ENCODE measurements at regions not wholly inside any gene's neighbourhood (a gene's known extent, or its start where the extent isn't known, plus 50 kb on each side); places are given as distances from the start of the nearest gene placed in this dataset.
"Not testable (repeated sequence)": the region's sequence is repeated elsewhere in the genome, so short reads cannot be mapped to it uniquely, and the experiment has no call there.

DNA sequence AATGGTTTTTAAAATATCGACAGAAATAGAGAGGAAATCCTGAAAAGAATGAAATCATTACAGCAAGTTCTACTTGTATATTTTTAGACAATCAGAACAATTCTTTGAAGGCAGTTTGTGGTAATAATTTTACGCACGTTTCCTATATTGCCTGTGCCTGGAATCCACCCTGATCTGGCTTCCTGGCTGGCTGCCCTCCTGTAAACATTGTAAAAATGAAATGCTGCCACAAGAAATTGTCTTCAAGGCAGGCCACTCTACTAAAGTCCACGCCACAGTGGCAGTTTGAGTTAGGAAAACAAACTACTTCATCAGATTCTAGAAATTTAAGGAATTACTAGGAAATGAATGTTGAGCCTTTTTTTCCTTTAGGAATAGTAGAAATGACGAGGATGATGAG is 454.5 kb upstream of the NR5A2 start:
- intact Hi-C loops (cut with DNase I): loop anchor here in 1 of 2 donors (5.0 kb wide), 1 partner anchor 46 kb away; no protein-coding TSS in a partner anchor
- no peak for DNase-seq (ENCODE audit: low spot score)

DNA sequence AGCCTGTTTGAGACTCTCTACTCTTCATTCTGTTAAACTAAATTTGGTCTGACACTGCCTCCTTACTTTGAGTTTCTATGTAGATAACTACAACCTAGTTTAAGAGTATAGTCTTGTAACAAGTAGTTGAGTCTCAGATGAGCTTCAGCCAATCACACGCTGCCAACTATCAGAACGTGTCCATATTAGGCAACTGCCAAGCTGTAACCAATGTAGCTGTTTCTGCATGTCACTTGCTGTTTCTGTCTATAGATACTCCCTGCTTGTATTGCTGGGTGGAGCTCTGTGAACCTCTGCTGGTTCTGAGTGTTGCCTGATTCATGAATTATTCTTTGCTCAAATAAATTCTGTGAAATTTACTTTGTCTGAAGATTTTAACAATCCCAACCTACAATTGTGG is 452.6 kb upstream of the NR5A2 start:
- intact Hi-C loops (cut with DNase I): loop anchor here in 1 of 2 donors (5.0 kb wide), 2 partner anchors 48 to 333 kb away; no protein-coding TSS in a partner anchor
- no peak for DNase-seq (ENCODE audit: low spot score)

DNA sequence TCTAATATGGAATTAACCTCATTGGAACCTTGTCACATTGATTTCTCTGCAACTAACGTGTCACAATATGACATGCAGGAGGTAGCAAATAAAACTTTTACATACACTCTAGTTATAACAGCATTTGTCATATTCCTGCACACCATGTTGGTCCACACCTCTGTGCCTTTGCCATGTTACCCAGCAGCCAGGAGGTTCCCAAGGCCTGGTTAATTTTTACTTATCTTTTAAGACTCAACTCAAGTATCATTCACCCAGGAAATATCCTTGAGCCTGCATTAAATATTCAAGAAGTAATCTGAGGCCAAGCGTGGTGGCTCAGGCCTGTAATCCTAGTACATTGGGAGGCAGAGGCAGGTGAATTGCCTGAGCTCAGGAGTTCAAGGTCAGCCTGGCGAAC is 447.2 kb upstream of the NR5A2 start:
- DNase-seq (ENCODE audit: low spot score): no peak
- intact Hi-C loops (cut with DNase I): no loop called here

DNA sequence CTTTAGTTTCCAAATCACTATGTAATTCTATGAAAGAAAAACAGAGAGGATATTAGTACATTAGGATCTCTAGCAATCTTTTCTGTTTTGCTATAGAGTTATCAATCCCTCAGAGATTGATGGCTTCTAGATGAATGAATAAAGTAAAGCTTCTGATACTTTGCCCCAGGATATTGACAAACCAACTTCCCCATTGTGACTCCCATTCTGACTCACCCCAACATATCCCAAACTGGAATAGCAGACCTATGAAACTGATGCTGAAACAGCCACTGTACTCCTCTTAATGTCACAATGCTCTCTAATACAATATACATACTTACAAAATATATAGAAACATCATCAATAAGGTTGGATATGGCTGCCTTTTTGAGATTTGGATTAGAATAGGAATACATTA is 442.1 kb upstream of the NR5A2 start:
- intact Hi-C loops (cut with DNase I): no loop called here

DNA sequence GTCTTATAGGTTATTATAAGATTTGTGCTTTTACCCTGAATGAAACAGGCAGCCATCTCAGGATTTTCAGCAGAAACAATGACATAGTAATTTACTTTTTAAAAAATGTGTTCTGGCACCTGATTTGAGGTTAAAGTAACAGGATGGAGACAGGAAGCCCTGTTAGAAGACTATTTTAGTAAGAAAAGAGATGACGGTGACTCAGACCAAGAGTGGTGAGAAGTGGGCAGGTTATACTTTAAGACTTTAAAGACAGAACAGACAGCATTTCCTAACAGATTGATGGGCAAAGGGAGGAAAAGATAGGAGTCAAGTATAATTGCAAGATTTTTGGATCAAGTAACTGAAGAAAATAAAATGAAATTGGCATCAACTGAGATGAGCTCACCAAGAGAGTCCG is 436.8 kb upstream of the NR5A2 start:
- intact Hi-C loops (cut with DNase I): no loop called here
- DNase-seq (ENCODE audit: low spot score): no peak

More for the DNA sequence above, 442.1 kb upstream of the NR5A2 start:
- DNase-seq (ENCODE audit: low spot score): no peak

DNA sequence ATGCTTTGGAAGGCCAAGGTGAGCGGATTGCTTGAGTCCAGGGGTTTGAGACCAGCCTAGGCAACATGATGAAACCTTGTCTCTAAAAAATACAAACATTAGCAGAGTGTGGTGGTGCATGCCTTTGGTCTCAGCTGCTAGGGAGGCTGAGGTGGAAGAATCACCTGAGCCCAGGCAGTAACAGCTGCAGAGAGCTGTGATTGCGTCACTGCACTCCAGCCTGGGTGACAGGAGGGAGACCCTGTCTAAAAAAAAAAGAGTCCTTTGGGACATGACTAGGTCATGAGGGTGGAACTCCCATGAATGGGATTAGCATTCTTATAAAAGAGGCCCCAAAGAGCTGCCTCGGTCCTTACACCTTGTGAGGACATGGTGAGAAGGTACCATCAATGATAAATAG is 436.0 kb upstream of the NR5A2 start:
- intact Hi-C loops (cut with DNase I): no loop called here

DNA sequence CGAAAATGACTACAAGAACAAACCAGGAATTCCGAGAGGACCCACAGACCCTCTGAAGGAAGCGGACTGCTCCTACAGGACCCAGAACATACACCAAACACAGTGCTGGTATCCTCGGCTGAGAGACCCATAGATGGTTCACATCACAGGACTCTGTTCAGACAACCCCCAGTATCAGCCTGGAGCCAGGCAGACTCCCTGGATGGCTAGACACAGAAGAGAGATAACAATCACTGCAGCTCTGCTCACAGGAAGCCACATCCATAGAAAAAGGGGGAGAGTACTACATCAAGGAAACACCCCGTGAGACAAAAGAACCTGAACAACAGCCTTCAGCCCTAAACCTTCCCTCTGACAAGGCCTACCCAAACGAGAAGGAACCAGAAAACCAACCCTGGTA is 434.0 kb upstream of the NR5A2 start:
- DNase-seq (ENCODE audit: low spot score): no peak
- intact Hi-C loops (cut with DNase I): no loop called here

More for the DNA sequence above, 436.0 kb upstream of the NR5A2 start:
- DNase-seq (ENCODE audit: low spot score): no peak

DNA sequence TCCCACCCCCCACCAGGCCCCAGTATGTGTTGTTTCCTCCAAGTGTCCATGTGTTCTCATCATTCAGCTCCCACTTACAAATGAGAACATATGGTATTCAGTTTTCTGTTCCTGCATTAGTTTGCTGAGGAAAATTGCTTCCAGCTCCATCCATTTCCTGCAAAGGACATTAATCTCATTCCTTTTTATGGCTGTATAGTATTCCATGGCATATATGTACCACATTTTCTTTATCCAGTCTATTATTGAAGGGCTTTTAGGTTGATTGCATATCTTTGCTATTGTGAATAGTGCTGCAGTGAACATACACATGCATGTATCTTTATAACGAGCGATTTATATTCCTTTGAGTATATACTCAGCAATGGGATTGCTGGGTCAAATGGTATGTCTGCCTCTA is 431.1 kb upstream of the NR5A2 start:
- intact Hi-C loops (cut with DNase I); DNase-seq (ENCODE audit: low spot score): not testable (repeated sequence)

DNA sequence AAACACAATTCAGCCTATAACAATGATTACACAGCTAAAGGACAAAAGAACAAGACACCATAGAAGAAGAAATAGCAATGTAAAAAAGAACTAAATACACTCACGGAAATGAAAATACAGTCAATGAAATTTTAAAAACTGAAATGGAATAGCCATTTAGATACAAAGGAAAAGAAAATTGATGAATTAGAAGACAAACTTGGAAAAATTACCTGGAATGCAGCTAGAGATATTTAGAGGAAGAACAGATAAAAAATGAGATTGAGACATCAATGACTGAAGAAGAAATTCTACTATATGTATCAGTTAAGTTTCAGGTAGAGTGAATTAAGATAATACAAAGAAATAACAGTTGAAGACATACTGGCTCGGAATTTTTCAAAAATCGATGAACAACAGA is 430.4 kb upstream of the NR5A2 start:
- intact Hi-C loops (cut with DNase I): no loop called here
- DNase-seq (ENCODE audit: low spot score): no peak

DNA sequence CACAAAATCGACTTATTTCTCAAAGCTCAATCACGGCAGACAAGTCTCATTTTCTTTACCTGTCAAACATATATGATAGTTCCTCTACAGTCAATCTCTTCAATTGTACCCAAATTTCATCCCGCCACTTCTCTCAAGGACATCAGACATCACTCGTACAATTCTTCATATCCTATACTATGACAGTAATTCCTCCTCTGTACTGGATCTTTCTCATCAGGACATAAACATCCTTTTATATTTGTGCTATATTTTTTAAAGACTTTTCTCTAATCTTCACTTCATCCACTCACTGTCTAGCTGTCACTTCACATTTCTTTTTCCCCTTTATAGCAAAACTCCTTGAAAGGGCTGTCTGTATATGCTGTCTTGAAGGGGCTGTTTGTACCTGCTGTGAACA is 419.1 kb upstream of the NR5A2 start:
- DNase-seq (ENCODE audit: low spot score): no peak

DNA sequence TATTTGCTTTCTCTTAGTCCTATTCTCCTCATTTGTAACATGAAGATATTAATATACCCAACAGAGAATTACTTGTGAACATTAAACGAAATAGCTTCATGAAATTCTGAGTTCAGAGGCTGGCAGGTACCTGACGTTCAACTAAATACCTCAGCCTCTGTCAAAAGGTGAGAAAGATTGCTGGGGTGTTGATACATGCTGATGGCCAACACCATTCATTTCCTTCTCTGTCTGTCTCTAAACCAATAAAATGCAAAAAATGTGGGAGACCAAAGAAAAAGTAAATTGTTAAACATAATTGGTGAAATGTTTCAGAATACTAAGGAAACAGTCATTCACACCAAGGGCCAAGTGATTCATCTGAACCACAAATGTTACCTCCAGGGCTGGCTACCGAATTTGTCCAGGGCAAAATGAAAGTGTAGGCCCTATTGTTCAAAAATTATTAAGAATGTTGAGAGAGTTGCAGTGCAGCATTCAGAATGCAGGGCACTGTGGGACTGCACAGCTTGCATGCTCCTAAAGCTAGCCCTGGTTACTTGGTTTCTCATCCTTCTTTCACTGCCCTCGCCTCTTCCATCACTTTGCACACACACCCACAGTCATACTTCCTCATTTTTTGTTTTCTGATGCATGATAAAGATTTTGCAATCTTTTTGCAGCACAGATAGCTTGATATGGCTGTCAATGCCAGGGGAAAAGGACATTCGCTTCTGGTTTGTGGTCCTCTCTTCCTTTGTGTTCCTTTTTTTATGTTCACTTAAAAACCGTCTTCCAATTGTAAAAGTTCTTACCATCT is 414.3 kb upstream of the NR5A2 start:
- DNase-seq (ENCODE audit: low spot score): no peak
- intact Hi-C loops (cut with DNase I): no loop called here

More for the DNA sequence above, 419.1 kb upstream of the NR5A2 start:
- intact Hi-C loops (cut with DNase I): no loop called here

DNA sequence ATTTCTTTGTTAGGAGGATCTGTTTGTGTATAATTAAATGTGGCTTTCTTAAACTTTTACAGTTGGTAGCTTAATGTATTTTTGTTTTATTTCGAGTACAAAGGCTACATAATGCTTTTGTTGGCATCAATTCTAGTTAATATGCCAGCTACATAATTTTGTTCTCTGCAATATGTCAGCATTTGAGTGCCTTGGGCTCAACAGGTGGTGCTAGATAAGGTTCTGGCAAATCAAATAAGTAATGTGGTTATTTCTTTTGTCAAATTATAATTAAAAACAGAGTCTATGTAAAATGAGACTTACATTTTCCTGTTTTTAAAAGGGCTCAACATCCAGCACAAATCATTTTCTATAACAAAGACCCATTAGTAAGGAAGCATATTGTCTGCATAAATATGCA is 410.6 kb upstream of the NR5A2 start:
- intact Hi-C loops (cut with DNase I): no loop called here

DNA sequence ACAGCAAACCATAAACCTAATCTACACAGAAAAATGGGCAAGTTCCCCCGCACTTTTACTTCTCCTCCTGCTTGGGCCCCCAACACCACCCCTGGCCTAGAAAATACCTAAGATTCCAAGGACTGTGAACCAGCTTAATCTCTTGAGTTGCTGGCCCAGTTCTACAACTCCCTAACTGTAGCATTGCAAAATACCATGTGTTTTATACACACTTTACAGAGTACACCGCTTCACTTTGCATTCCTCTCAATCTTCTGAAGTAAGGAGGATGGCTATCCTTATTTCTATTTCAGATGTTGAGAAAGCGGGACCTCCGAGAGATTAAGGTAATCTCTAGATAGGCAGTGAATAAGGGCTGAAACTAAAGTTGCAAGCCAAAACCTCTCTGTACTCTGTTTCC is 408.3 kb upstream of the NR5A2 start:
- intact Hi-C loops (cut with DNase I): no loop called here
- no peak for DNase-seq (ENCODE audit: low spot score)

More for the DNA sequence above, 410.6 kb upstream of the NR5A2 start:
- DNase-seq (ENCODE audit: low spot score): no peak

DNA sequence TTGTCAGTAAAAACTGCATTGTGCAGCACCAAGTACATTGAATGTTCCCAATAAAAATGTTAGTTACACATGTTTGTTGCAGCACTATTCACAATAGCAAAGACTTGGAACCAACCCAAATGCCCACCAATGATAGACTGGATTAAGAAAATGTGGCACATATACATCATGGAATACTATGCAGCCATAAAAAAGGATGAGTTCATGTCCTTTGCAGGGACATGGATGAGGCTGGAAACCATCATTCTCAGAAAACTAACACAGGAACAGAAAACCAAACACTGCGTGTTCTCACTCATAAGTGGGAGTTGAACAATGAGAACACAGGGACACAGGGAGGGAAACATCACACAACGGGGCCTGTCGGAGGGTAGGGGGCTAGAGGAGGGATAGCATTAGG is 401.3 kb upstream of the NR5A2 start:
- DNase-seq (ENCODE audit: low spot score); intact Hi-C loops (cut with DNase I): not testable (repeated sequence)

DNA sequence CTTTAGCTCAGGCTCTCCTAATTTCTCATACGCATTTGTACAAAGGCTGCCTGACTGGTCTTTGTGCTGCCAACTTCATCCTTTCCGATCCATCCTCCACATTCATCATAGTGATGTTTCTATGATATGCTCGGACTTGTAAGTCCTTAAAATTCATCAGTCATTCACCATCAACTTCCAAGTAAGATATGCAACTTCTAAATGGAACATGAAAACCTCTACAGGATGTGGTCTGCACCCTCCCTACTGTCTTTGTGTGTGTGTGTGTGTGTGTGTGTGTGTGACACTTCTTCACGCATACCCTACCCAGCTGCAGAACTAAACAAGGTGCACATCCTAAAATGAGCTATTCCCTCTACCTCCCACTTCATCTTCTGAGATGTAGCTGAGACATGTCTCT is 397.9 kb upstream of the NR5A2 start:
- intact Hi-C loops (cut with DNase I): no loop called here
- no peak for DNase-seq (ENCODE audit: low spot score)

DNA sequence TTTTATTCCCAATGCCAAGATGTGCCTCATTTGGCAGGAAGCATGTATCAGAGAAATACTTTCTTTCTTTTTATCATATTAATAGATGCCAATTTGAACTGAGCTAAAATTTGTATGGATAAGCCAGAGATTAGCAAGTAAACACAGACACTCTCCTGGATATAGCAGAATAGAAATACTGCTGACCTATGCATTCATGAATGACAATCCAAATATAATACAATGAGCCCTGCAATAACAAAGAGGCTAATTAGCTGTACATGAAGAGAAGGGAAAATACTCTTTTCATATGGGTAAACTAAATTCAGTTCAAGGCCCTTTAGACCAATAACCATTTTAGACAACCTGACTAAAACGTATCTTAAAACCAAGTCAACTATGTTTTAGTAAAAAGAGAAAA is 388.1 kb upstream of the NR5A2 start:
- no peak for DNase-seq (ENCODE audit: low spot score)
- intact Hi-C loops (cut with DNase I): no loop called here

DNA sequence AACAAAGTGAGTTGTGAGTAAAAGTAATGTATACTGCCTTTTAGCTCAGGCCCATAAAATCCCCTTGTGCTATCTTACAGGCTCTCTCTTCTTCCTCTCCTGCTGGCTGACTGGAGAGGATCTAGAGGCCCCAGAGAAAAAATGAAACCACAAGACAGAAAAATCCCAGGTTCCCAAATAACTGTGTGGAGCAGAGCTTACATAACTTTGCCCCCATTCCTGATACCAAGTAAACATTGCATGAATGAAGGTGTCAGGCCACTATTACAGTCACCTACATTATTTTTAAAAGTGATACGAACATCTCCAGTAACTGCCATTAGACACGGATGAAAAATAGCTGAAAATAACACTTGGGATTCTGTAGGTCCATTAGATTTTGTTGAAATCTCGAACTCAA is 386.0 kb upstream of the NR5A2 start:
- intact Hi-C loops (cut with DNase I): no loop called here
- no peak for DNase-seq (ENCODE audit: low spot score)

DNA sequence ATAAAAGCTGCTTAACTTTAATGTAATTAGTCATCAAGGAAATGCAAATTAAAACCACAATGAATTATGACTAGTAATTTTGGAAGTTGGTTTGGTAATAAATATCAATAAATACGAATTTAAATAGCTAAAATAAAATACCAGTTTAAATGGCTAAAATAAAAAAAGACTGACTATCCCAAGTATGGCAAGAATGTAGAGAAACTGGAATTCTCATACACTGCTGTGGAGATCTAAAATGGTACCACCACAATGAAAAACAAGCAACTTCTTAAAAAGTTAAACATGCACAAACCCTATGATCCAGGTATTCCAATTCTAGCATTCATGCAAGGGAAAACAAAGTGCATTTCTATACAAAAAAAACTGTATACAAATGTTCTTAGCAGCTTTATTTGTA is 382.6 kb upstream of the NR5A2 start:
- intact Hi-C loops (cut with DNase I): no loop called here
- DNase-seq (ENCODE audit: low spot score): no peak

DNA sequence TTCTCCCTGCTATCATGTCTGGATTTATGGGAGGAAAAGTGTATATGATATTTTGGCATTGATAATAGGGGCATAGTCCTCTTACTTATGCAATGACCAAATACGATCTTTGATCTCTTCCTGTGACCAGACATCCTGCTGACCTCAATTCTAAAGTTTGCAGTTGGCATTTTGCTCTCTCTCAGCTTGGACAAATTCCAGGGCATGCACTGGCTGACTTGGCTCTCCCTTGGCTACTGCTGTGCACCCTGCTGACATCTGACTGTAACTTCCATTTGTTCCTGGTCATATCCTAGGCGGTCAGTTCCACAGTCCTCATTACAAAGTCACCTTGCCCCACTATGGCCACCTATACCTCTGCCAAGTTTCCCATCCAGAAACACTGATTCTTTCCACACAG is 380.7 kb upstream of the NR5A2 start:
- DNase-seq (ENCODE audit: low spot score): no peak
- intact Hi-C loops (cut with DNase I): no loop called here

DNA sequence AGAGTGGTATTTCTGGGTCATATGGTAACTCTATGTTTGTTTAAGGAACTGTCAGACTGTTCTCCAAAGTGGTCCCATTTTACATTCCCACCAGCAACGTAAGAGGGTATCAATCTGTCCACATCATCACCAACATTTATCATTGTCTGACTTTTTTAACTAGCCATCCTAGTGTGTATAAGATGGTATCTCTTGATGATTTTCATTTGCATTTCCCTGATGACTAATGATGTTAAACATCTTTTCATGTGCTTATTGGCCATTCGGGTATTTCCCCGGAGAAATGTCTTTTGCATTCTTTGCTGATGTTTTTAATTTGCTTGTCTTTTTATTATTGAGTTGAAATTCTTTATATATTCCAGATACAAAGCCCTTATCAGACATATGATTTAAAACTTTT is 370.1 kb upstream of the NR5A2 start:
- intact Hi-C loops (cut with DNase I): no loop called here
- DNase-seq (ENCODE audit: low spot score): no peak

DNA sequence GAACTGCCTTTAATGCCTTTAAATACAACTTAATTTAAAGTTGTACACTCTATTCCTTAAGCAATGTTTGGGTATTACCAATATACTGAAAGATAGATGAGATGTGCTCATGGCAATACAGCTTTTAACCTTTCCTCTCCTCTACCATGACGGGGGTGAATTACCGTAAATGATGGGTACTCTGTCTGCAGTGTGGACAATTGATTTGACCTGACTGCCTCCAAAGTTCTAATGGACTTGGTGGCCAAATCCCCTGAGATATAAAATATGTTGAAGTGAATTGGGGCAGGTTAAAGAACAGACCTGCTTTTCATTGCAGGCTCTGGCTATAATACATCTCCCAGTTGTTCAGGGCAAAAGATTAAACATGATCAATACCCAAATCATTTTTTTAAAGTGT is 367.4 kb upstream of the NR5A2 start:
- no peak for DNase-seq (ENCODE audit: low spot score)
- intact Hi-C loops (cut with DNase I): no loop called here

Data from posterior vena cava (tissue), 2 donors.